H1 (cell line): ENCODE measurements at regions not wholly inside any gene's neighbourhood (a gene's known extent, or its start where the extent isn't known, plus 50 kb on each side); places are given as distances from the start of the nearest gene placed in this dataset.
"Not testable (repeated sequence)": the region's sequence is repeated elsewhere in the genome, so short reads cannot be mapped to it uniquely, and the experiment has no call there.

ENCODE experiments used
- CTCF ChIA-PET: fragments of 300-600 bp; sonication (Branson Sonifier 250); formaldehyde crosslinking; loops from one replicate; lab custom pipeline; 2021; ENCODE audit not compliant: partially characterized antibody; lab: Charles Lee
- POLR2A ChIA-PET: fragments of 300-600 bp; sonication (Branson Sonifier 250); formaldehyde crosslinking; loops from one replicate; lab custom pipeline; 2021; ENCODE audit warnings: inconsistent platforms; ENCODE audit not compliant: partially characterized antibody; lab: Charles Lee
- DNase-seq, 2 experiments: peaks; one replicate each; pipeline versions ENCODE4 v3.0.0 to v3.0.0-alpha.2; 2010 to 2022; ENCODE audit warnings: low spot score in 2 of 2, low read depth in 1 of 2, mixed read lengths in 1 of 2
- FAIRE-seq: peaks from 2 replicates; lab custom pipeline; 2011; peaks lifted over from hg19 to GRCh38; lab: Jason Lieb, UNC
- H2AFZ ChIP-seq: 2 replicates; pipeline ENCODE4 v1.8.1; 2012; ENCODE audit warnings: low read length, inconsistent platforms
- H2AK5ac ChIP-seq: 2 replicates; pipeline ENCODE4 v1.6.1; 2013; ENCODE audit warnings: low read depth, low read length
- H2BK120ac ChIP-seq: replicated peaks from 2 replicates; pipeline ENCODE3; 2013; ENCODE audit warnings: low read depth, low read length, inconsistent platforms
- H2BK12ac ChIP-seq: 2 replicates; pipeline ENCODE4 v1.6.1; 2013; ENCODE audit warnings: low read depth, low read length
- H2BK15ac ChIP-seq: 2 replicates; pipeline ENCODE4 v1.6.1; 2013; ENCODE audit warnings: low read length
- H2BK20ac ChIP-seq: 2 replicates; pipeline ENCODE4 v1.6.1; 2013; ENCODE audit warnings: low read length
- H2BK5ac ChIP-seq: 2 replicates; pipeline ENCODE4 v1.6.1; 2013; ENCODE audit warnings: low read depth, low read length
- H3K14ac ChIP-seq: 2 replicates; pipeline ENCODE4 v1.6.1; 2013; ENCODE audit warnings: inconsistent platforms; ENCODE audit not compliant: insufficient read length
- H3K18ac ChIP-seq: 2 replicates; pipeline ENCODE4 v1.6.1; 2013; ENCODE audit warnings: low read length; ENCODE audit errors: extremely low read depth
- H3K23ac ChIP-seq: 2 replicates; pipeline ENCODE4 v1.6.1; 2013; ENCODE audit warnings: inconsistent platforms; ENCODE audit not compliant: insufficient read length
- H3K23me2 ChIP-seq: 2 replicates; pipeline ENCODE4 v1.6.1; 2013; ENCODE audit warnings: low read depth, low read length
- H3K27ac ChIP-seq: 2 replicates; pipeline ENCODE4 v1.6.1; 2011; ENCODE audit warnings: low read depth, low read length, inconsistent platforms
- H3K27me3 ChIP-seq, 4 experiments: replicated peaks in 1 of 4; 1 replicate in 1 of 4; 2 replicates in 3 of 4; pipeline versions ENCODE4 v1.6.1 to v1.8.1; 2011 to 2013; ENCODE audit warnings: low read length in 3 of 4, mild to moderate bottlenecking in 3 of 4, inconsistent platforms in 2 of 4, mixed read lengths in 2 of 4, moderate library complexity in 1 of 4; ENCODE audit not compliant: control insufficient read depth in 3 of 4, insufficient read depth in 3 of 4; ENCODE audit errors: extremely low read depth in 1 of 4
- H3K36me3 ChIP-seq, 4 experiments: 2 replicates each; pipeline versions ENCODE4 v1.6.1 to v1.8.1; 2011 to 2013; ENCODE audit warnings: mild to moderate bottlenecking in 4 of 4, low read length in 3 of 4, moderate library complexity in 2 of 4, control low read depth in 1 of 4, inconsistent platforms in 1 of 4; ENCODE audit not compliant: insufficient read depth in 4 of 4, control insufficient read depth in 2 of 4
- H3K4ac ChIP-seq: replicated peaks from 2 replicates; pipeline ENCODE3; 2013; ENCODE audit warnings: low read length, low read depth, mixed read lengths, inconsistent platforms; ENCODE audit not compliant: insufficient read length
- H3K4me1 ChIP-seq, 4 experiments: replicated peaks in 1 of 4; 1 replicate in 1 of 4; 2 replicates in 3 of 4; pipeline versions ENCODE4 v1.6.1 to v1.8.1; 2011 to 2013; ENCODE audit warnings: low read length in 3 of 4, inconsistent platforms in 2 of 4, mixed read lengths in 1 of 4; ENCODE audit not compliant: insufficient read depth in 4 of 4, control insufficient read depth in 3 of 4
- H3K4me2 ChIP-seq, 2 experiments: 2 replicates each; pipeline versions ENCODE4 v1.6.1 to v1.8.1; 2011 to 2013; ENCODE audit warnings: low read depth in 2 of 2, low read length in 2 of 2, control low read depth in 1 of 2, inconsistent platforms in 1 of 2, mild to moderate bottlenecking in 1 of 2; ENCODE audit not compliant: insufficient read depth in 1 of 2
- H3K4me3 ChIP-seq, 4 experiments: fragments of 200-600, 300-600 bp in 1 of 4; sonication (generic), shearing (Covaris generic), sonication (Bioruptor Twin) in 1 of 4; 2 replicates each; pipeline versions ENCODE4 v1.5.1 to v1.8.1; 2011 to 2016; ENCODE audit warnings: low read length in 4 of 4, low read depth in 3 of 4, control low read depth in 2 of 4, inconsistent platforms in 2 of 4, mild to moderate bottlenecking in 2 of 4, mixed read lengths in 1 of 4, moderate library complexity in 1 of 4; ENCODE audit not compliant: insufficient read depth in 2 of 4; ENCODE audit errors: extremely low read depth in 1 of 4
- H3K56ac ChIP-seq: replicated peaks from 2 replicates; pipeline ENCODE3; 2013; ENCODE audit warnings: low read depth, mild to moderate bottlenecking, mixed read lengths, low read length, inconsistent platforms; ENCODE audit not compliant: insufficient read length
- H3K79me1 ChIP-seq: 2 replicates; pipeline ENCODE4 v1.6.1; 2013; ENCODE audit warnings: low read depth, low read length, control low read depth
- H3K79me2 ChIP-seq, 2 experiments: 2 replicates each; pipeline versions ENCODE4 v1.6.1 to v1.8.1; 2012 to 2013; ENCODE audit warnings: low read length in 2 of 2, mild to moderate bottlenecking in 2 of 2, inconsistent platforms in 1 of 2; ENCODE audit not compliant: insufficient read depth in 2 of 2, control insufficient read depth in 1 of 2
- H3K9ac ChIP-seq, 4 experiments: replicated peaks in 1 of 4; 1 replicate in 1 of 4; 2 replicates in 3 of 4; pipeline versions ENCODE4 v1.6.1 to v1.8.1; 2011 to 2013; ENCODE audit warnings: low read depth in 3 of 4, low read length in 3 of 4, control low read depth in 2 of 4, mild to moderate bottlenecking in 2 of 4, moderate library complexity in 2 of 4, inconsistent platforms in 1 of 4; ENCODE audit errors: extremely low read depth in 1 of 4
- H3K9me3 ChIP-seq, 2 experiments: 2 replicates each; pipeline versions ENCODE4 v1.6.1 to v1.8.1; 2012 to 2013; ENCODE audit warnings: mild to moderate bottlenecking in 2 of 2, moderate library complexity in 2 of 2, control low read depth in 1 of 2, inconsistent platforms in 1 of 2, low read depth in 1 of 2, low read length in 1 of 2, mixed read lengths in 1 of 2; ENCODE audit not compliant: insufficient read depth in 2 of 2
- H4K20me1 ChIP-seq, 2 experiments: replicated peaks in 1 of 2; 2 replicates each; pipeline versions ENCODE3 to v1.8.1; 2011 to 2013; ENCODE audit warnings: inconsistent platforms in 2 of 2, low read length in 2 of 2, mild to moderate bottlenecking in 1 of 2; ENCODE audit not compliant: insufficient read depth in 2 of 2, control insufficient read depth in 1 of 2
- H4K5ac ChIP-seq: 2 replicates; pipeline ENCODE4 v1.6.1; 2013; ENCODE audit warnings: low read length, low read depth, mixed read lengths, inconsistent platforms; ENCODE audit not compliant: insufficient read length
- H4K8ac ChIP-seq: 2 replicates; pipeline ENCODE4 v1.8.0; 2013; ENCODE audit warnings: mild to moderate bottlenecking, moderate library complexity, low read length, inconsistent platforms; ENCODE audit not compliant: insufficient read depth; ENCODE audit errors: extremely low read depth
- H4K91ac ChIP-seq: replicated peaks from 2 replicates; pipeline ENCODE3; 2013; ENCODE audit warnings: low read length, mixed read lengths, inconsistent platforms; ENCODE audit not compliant: insufficient read length
- WGBS, 2 experiments: shearing (Covaris generic) in 1 of 2; methylation state at CpG; one replicate each; pipeline versions ENCODE4 v1.1.6 to v1.1.7; 2013 to 2015; ENCODE audit warnings: low lambda C conversion rate in 2 of 2, mixed read lengths in 2 of 2, inconsistent platforms in 1 of 2, low coverage in 1 of 2, missing lambda C conversion rate in 1 of 2; ENCODE audit not compliant: insufficient replicate concordance in 2 of 2, insufficient coverage in 1 of 2, insufficient read length in 1 of 2; ENCODE audit errors: extremely low coverage in 1 of 2, missing lambda C conversion rate in 1 of 2; 5-methylcytosine and 5-hydroxymethylcytosine counted together

- H3K4ac ChIP-seq, H4K91ac ChIP-seq, H4K20me1 ChIP-seq, H2BK12ac ChIP-seq, H2BK120ac ChIP-seq, H3K23me2 ChIP-seq, H3K56ac ChIP-seq, H3K14ac ChIP-seq, H4K8ac ChIP-seq, H3K9ac ChIP-seq, H3K27ac ChIP-seq, H2BK5ac ChIP-seq, H3K4me2 ChIP-seq, H3K79me1 ChIP-seq, H2BK15ac ChIP-seq, H3K9me3 ChIP-seq, H2AFZ ChIP-seq, POLR2A ChIA-PET, DNase-seq, H3K36me3 ChIP-seq, H3K4me3 ChIP-seq, H3K79me2 ChIP-seq, H3K18ac ChIP-seq, H2BK20ac ChIP-seq, H2AK5ac ChIP-seq, H3K23ac ChIP-seq, H3K27me3 ChIP-seq, H3K4me1 ChIP-seq, H4K5ac ChIP-seq, FAIRE-seq: not testable (repeated sequence)
- CTCF ChIA-PET: interaction anchor here (1.1 kb wide), 1 partner anchor 9 kb away, joined by 3 read pairs; no protein-coding TSS in a partner anchor
- WGBS, 2 experiments: 97% methylated on average over 10 of the region's 10 CpGs; no CpG with 5 or more reads in 1 of the 2 experiments
Observed at GRCh38 chr6:78694628-78695027, 172.7 kb upstream of the IRAK1BP1 start.
